ENCODE measurements at regions not wholly inside any gene's neighbourhood (a gene's known extent, or its start where the extent isn't known, plus 50 kb on each side); places are given as distances from the start of the nearest gene placed in this dataset.

GRCh38 chr14:30211326-30211725 is 283.7 kb upstream of the PRKD1 start:
- H3K9ac ChIP-seq (ENCODE audit: control insufficient read depth, insufficient read depth, low read length), result no peak overlapping the region
- intact Hi-C loops (cut with micrococcal nuclease; ENCODE audit: unreplicated experiment) (loop anchor here (5.0 to 10.0 kb wide), 2 partner anchors 233 to 1459 kb away; no protein-coding TSS in a partner anchor), in situ Hi-C loops (cut with MboI) (no loop called here)
- TF ChIP-seq STAT1 (conservative IDR thresholded peaks at IDR 0.05), result no peak
- no peak for TF ChIP-seq NRF1 (conservative IDR thresholded peaks at IDR 0.05; ENCODE audit: low read depth, low read length)
- no peak for TF ChIP-seq PRDM15 (CRISPR knock-in tag; IDR thresholded peaks at IDR 0.05)
- TF ChIP-seq ZNF207 (IDR thresholded peaks at IDR 0.05; ENCODE audit: borderline replicate concordance), result no peak
- TF ChIP-seq SIN3A (IDR thresholded peaks at IDR 0.05; ENCODE audit: low read depth, low read length), result no peak
- ATAC-seq, result no peak
- H3K9me3 ChIP-seq (replicated peaks; ENCODE audit: control insufficient read depth, insufficient read depth, low read length), result no peaks in the 10 kb centered on the region
- no peak for FAIRE-seq
- no peak overlapping the region for H3K4me3 ChIP-seq
- SMC1A ChIA-PET (ENCODE audit: uncharacterized antibody, unreplicated experiment), result no interaction called here
- no peaks in the 10 kb centered on the region for H3K27me3 ChIP-seq (replicated peaks in 1 of 2; ENCODE audit: control insufficient read depth in 2 of 2, insufficient read depth in 2 of 2, low read length in 1 of 2)
- H3K79me2 ChIP-seq (ENCODE audit: control insufficient read depth, insufficient read depth, low read length), result no peaks in the 10 kb centered on the region
- CTCF ChIA-PET, result no interaction called here
- POLR2A ChIA-PET, result no interaction called here
- RAD21 ChIA-PET (ENCODE audit: unreplicated experiment), result no interaction called here
- no peak overlapping the region for H3K27ac ChIP-seq (ENCODE audit: control insufficient read depth, insufficient read depth)
- H4K20me1 ChIP-seq (ENCODE audit: control insufficient read depth, insufficient read depth), result no peaks in the 10 kb centered on the region
- H3K4me2 ChIP-seq (ENCODE audit: control insufficient read depth, insufficient read depth), result no peak overlapping the region
- H3K4me1 ChIP-seq (ENCODE audit: control insufficient read depth, insufficient read depth, low read length), result no peaks in the 10 kb centered on the region
- no peaks in the 10 kb centered on the region for H3K36me3 ChIP-seq (ENCODE audit: control insufficient read depth in 2 of 2, insufficient read depth in 2 of 2, low read length in 1 of 2)
- no peak overlapping the region for H2AFZ ChIP-seq (ENCODE audit: control insufficient read depth, low read depth, low read length)
- BruUV-seq (replicated peaks), result no TSS peak
- DNase-seq (ENCODE audit: low read depth, low spot score), result no peak

Data from GM12878 (cell line).